Hepatocyte (in vitro differentiated cells): ENCODE measurements at regions not wholly inside any gene's neighbourhood (a gene's known extent, or its start where the extent isn't known, plus 50 kb on each side); places are given as distances from the start of the nearest gene placed in this dataset.

Experiments
- EZH2 ChIP-seq: fragments of 200-600 bp; sonication (generic); IDR thresholded peaks from 2 replicates; pipeline ENCODE4 v1.6.1; 2016; ENCODE audit warnings: antibody characterized with exemption, mild to moderate bottlenecking, borderline replicate concordance
- TF ChIP-seq, protein P1 (sequence below): fragments of 200-600 bp; sonication (generic); IDR thresholded peaks from 2 replicates; pipeline ENCODE4 v1.5.1; 2016; ENCODE audit warnings: antibody characterized with exemption, mild to moderate bottlenecking; ENCODE audit not compliant: poor library complexity

DNA sequence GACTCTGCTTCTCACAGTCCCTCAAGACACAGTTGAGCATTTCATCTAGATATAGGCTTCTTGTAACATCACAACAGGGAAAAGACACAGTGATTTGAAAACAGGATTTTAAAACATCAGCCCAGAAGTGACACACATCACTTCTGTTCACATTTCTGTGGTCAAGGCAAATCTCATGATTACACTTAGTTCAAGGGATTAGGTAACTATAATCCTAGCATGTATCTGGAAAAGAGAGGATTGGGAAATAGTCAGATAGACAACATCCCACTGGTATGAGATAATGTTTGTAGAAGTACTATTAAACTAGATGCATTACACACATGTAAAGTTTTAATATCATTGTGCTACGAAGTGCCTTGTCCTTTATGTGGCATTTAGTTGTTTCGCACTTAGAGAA is 252.6 kb upstream of the PRKD1 start:
- TF ChIP-seq, protein P1, sequence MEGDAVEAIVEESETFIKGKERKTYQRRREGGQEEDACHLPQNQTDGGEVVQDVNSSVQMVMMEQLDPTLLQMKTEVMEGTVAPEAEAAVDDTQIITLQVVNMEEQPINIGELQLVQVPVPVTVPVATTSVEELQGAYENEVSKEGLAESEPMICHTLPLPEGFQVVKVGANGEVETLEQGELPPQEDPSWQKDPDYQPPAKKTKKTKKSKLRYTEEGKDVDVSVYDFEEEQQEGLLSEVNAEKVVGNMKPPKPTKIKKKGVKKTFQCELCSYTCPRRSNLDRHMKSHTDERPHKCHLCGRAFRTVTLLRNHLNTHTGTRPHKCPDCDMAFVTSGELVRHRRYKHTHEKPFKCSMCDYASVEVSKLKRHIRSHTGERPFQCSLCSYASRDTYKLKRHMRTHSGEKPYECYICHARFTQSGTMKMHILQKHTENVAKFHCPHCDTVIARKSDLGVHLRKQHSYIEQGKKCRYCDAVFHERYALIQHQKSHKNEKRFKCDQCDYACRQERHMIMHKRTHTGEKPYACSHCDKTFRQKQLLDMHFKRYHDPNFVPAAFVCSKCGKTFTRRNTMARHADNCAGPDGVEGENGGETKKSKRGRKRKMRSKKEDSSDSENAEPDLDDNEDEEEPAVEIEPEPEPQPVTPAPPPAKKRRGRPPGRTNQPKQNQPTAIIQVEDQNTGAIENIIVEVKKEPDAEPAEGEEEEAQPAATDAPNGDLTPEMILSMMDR = no peak
- TF ChIP-seq EZH2 = no peak
